GM18951 (cell line): ENCODE measurements at regions not wholly inside any gene's neighbourhood (a gene's known extent, or its start where the extent isn't known, plus 50 kb on each side); places are given as distances from the start of the nearest gene placed in this dataset.

Experiments used
- POLR2A ChIP-seq: IDR thresholded peaks from 4 replicates; pipeline ENCODE4 v1.6.1; 2011; ENCODE audit warnings: mild to moderate bottlenecking; ENCODE audit not compliant: insufficient read length, insufficient read depth; ENCODE audit errors: extremely low read depth
- in situ Hi-C: fragments of 300-500 bp; cut with MboI; formaldehyde crosslinking; loops from one replicate; pipeline ENCODE4 v1.12.0; 2022; ENCODE audit warnings: low sequenced_read_pairs, mixed read lengths, inconsistent platforms; ENCODE audit not compliant: unreplicated experiment

DNA sequence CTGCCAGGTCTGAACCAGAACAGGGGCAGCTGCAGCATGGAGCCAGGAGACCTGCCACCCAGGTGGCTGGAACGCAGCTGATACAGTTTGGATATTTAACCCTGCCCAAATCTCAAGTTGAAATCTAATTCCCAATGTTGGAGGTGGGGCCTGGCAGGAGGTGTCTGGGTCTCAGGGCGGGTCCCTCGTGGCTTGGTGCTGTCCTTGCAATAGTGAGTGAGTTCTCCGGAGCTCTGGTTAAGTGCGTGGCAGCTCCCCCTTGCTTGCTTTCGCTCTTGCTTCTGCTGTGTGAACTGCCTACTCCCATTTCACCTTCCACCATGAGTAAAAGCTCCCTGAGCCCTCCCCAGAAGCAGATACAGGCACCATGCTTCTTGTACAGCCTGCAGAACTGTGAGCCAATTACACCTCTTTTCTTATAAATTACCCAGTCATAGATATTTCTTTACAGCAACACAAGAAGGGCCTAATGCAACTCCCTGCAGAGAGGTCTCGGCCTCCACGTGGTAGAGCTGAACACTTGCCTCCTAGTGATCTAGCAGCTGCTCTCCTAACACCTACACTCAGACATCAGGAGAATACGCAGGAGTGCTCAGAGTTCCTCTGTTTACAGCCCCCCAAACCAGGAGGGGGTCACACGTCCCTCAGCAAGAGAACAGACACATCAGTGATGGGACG, 203.7 kb downstream of the CTTN start:
- in situ Hi-C loops = no loop called here
- no peak for TF ChIP-seq POLR2A

DNA sequence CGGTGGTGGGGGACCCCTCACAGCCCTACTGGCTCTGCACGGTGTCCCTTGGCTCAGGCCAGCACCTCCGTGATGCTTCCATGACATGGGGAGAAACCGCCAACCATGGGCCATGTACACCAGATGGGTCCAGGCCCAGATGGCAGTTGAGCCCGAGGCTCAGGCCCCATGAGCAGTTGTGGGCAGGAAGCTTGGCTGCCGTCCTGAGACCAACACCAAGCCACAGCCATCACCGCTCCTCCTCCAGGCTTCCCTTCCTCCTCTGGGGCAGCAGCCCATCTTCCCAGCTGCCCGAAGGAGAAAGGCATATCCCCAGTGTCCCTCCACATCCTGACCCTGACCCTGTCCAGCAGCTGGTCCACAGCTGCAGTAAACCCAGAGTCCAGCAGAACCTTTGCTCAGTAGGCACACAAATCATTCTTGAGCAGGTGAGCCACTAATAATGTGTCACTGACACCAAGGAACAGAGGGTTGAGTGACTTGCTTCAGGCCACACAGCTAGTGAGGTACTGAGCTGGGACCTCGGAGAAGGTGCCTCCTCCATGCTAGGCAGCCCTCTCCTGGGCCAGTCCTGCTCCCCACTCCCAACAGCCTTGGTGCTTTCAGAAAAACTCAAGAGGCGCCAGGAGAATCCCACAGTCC, 204.9 kb downstream of the CTTN start:
- TF ChIP-seq POLR2A = no peak

DNA sequence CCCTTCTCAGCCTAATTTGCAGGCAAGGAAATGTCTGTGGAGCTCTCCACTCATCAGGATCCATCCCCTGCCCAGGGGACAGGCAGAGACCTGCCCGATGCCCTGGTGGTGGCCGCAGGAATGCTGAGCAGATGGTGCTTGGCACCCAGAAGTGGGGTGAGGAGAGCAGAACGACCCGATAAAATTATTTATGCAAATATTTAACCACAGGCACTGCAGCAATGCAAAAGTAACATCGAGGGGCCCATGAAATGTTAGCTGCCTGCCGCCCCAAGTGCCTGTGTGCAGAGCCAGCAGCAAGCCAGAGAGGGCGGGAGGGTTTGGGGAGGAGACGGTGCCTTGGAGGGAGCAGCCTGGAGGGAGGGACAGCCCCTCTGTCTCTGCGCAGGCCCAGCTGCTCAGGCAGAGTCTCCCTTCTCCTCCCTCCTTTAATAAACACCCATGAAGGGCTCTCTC, 205.5 kb downstream of the CTTN start:
- TF ChIP-seq POLR2A = no peak
- in situ Hi-C loops = no loop called here

More for the DNA sequence above, 204.9 kb downstream of the CTTN start:
- in situ Hi-C loops = no loop called here

DNA sequence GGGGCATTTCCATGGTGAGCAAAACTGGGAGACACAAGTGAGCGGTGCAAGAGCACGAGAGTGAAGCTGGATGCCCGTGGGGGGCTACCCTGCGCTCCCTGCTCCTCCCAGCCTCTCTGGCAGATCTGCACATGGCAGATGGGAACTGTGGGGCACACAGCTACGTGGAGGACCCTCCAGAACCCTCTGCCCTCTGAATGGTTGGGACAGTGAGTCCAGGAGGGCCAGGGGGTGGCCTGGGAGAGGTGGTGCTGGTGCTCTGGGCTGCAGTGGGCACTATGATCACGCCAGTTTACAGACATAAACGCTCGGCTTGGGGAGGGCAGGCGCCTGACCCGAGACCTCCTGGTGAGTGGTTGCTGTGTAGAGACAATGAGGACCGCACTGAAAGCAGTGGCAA, 205.9 kb downstream of the CTTN start:
- no peak for TF ChIP-seq POLR2A
- in situ Hi-C loops = no loop called here

DNA sequence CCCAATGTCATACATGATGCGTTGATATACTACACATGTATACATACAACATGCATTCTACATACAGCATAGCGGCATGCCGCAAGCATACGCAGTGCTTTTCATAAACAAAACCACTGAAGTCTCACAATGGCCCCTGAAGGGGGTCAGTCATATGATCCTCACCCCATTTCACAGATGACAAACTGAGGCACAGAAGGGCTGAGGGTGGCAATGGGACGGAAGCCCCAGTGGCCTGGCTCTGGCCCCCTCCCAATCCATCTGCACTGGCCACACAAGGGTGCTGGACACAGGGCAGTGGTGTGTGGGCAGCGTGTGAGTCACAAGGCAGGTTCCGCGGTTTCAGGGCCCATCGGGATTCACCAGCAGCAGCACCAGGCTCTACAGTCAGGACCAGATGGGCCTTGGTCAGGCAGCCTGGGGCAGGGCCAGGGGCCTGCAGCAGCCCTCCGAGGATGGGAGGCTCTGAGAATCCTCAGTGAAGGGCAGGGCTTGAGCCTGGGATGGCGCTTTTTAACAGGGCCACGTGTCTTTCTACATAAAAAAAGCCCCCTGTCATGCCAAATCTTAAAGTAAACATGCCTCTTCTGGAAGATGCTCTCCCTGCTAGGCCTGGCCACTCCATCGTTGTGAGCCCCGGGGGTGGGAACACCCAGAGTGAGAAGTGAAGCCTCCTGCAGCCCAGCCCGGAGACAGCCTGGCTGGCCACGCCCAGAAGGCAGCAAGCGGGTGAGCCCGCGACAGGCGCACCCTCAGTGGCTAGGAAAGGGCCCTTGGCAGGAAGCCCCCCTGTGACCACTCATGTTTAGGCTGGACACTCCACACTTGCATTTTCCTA, 206.5 kb downstream of the CTTN start:
- no peak for TF ChIP-seq POLR2A
- in situ Hi-C loops = no loop called here

DNA sequence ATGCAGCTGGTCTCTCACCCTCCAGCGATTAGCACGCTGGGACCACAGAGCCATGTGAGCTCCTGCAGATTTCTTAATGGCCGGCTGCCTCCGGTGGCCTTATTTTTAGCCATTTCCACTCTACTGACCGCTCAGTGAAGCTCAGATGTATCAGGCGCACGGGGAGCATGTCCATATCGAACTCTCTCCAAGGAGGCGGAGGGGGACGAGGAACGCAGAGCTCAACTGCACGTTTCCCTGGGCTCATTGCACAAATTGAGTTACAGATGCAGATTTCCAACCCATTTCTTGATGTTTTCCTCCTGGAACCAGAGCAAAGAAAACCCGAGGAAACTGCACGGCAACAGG, 207.1 kb downstream of the CTTN start:
- in situ Hi-C loops = no loop called here

DNA sequence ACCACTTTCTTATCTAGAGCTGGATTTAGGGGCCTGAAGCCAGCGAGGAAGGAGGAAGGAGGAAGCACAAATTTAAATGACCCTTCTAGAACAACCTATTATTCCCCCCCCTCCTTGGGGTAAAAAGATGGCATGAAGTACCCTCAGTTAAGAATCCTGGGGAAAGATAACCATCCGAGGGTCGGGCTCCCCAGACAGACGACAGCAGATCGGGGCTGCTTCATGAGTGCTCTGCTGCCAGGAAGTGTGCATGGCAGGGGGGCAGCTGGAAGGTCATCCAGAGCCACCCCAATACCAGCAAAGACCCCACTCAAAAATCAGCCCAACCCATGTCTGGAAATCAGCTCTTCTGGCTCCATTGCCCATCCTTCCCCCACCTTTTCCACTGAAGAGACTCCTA, 207.5 kb downstream of the CTTN start:
- TF ChIP-seq POLR2A = no peak
- in situ Hi-C loops = no loop called here

More for the DNA sequence above, 207.1 kb downstream of the CTTN start:
- TF ChIP-seq POLR2A = no peak

DNA sequence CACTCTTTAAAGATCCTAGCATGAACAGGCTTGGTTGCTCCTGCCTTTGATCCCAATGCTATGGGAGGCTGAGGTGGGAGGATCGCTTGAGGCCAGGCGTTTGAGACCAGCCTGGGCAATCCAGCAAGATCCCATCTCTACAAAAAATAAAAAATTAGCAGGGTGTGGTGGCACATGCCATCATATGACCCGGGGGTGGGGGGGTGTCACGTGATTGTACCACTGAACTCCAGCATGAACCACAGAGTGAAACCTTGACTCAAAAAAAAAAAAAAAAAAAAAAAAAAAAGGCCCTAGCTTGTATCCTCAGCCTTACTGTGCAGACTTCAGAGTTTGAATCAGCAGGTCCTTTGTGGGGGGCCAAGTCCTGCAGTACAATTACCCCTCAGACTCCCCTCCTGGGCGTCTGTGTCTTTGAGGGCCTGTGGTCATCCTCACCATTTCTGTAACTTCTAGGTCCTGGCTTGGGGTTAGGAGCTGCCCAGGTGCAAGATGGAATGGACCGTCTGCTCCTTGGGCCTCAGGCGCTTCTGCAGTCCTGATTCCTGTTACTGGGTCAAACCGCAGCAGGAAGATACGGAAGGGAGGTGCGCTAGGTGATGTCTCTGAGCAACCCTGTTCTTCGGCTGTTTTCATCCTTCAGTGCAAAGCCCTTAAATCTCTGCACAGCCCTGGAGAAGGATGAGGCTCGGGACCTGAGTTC, 208.1 kb downstream of the CTTN start:
- in situ Hi-C loops = no loop called here
- no peak for TF ChIP-seq POLR2A

DNA sequence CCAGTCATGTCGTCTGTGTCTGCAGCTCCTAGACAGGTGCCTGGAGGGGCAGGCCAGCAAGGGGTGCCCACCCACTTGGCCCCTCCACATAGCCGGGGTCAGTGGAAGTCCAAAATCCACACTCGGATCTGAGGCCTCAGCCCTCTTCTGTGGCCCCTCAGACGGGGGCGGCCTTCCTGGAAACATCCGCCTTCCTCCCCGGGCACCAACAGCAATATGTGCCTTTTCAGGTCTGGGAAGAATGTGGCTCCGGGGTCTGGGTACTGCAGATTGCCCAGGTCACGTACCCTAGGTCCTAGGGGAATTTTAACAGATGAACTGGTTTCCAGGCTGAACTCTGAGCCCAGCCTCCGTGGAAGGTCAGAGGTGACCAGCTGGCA, 208.6 kb downstream of the CTTN start:
- no peak for TF ChIP-seq POLR2A
- in situ Hi-C loops = no loop called here

DNA sequence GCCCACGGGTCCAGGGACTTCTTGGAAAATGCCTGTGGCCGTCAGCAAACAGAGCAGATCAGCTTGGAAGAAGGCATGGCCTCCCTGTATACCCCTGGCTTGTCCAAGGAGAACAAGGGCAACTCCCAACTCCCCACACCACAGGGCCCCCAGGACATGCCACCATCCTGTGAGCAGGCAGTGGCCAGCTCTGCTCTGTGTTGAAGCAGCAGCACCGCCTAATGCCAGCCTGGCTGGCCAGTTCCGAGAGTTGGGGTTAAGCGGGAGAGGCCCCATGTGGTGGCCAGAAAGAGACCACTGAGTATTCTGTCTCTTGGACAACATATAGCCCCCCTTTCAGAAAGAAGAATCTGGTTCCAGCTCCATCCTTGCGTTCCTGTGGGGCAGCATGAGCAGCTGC, 209.2 kb downstream of the CTTN start:
- TF ChIP-seq POLR2A = no peak
- in situ Hi-C loops = no loop called here

DNA sequence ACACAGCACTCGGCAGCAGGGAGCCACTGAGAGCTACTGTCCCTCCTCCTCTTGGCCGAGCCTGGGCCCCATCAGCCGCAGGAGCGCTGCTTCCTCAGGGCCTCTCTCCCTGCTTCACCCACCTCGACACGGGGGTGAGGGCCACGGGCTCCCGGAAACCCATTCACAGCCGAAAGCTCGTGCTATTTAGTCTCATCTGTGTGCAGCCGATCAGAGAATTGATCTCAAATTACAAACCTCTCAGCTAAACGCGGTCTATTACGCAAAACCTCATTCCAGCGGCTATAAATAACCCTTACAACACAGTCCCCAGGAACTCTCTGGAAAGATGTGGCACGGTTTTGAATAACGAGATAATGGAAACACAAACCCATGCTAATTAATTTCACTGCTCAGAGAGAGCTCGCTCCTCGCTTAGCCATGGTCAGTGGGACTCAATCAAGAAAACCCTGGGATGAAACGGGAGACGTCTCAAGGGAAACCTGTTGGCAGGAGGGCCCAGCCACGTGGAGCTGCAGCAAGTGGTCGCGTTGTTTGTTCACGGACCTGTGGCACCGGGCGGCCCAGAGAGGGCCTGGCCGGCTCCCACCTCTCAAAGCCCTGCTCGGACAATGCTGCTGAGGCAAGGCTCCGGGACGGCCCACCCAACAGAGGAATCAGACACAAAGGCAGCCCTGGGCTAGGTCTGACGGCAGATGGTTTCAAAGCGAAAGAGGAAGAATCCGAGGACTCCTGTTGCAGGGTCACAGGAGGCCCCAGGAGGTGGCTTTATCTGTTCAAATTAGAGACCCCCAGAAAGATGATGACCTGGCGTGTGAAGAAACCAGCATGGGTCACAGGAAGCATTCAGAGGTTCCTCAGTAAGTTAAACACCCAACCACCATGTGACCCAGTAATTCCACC, 210.5 kb downstream of the CTTN start:
- TF ChIP-seq POLR2A = no peak
- in situ Hi-C loops = no loop called here
